ENCODE measurements at regions not wholly inside any gene's neighbourhood (a gene's known extent, or its start where the extent isn't known, plus 50 kb on each side); places are given as distances from the start of the nearest gene placed in this dataset.

DNA sequence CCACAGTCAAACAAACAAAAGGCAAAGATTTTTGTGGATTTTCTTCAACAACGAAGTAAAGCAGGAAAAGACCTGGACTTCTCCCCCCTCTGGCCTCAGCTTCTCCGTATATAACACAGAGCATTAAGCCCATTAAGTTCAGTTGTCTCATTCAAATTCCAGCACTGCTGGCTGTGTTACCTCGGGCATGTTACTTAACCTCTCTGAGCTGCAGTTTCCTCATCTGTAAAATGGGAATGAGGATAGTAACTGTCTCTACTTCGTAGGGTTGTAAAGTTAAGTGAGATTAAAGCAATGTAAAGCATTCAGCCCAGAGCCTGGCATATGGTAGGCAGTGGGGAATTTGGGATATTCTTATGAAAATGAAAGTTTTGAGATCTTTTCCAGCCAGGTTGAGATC, 92.7 kb upstream of the SMIM23 start:
- 67 to 77% (median 74%) methylated on average over 4 of the region's 4 CpGs for WGBS, 3 donors
- Histone ChIP-seq H3K4me3 (no peak overlapping the region), H3K27ac (no peak overlapping the region), H3K27me3 (no peaks in the 10 kb centered on the region), H3K9me3 (no peaks in the 10 kb centered on the region), H3K36me3 (no peaks in the 10 kb centered on the region), H3K4me1 (ENCODE audit: insufficient read depth) (no peaks in the 10 kb centered on the region)
- TF ChIP-seq POLR2A (IDR thresholded peaks at IDR 0.05) (no peak), EP300 (IDR thresholded peaks at IDR 0.05) (no peak)
- TF ChIP-seq, protein P1, sequence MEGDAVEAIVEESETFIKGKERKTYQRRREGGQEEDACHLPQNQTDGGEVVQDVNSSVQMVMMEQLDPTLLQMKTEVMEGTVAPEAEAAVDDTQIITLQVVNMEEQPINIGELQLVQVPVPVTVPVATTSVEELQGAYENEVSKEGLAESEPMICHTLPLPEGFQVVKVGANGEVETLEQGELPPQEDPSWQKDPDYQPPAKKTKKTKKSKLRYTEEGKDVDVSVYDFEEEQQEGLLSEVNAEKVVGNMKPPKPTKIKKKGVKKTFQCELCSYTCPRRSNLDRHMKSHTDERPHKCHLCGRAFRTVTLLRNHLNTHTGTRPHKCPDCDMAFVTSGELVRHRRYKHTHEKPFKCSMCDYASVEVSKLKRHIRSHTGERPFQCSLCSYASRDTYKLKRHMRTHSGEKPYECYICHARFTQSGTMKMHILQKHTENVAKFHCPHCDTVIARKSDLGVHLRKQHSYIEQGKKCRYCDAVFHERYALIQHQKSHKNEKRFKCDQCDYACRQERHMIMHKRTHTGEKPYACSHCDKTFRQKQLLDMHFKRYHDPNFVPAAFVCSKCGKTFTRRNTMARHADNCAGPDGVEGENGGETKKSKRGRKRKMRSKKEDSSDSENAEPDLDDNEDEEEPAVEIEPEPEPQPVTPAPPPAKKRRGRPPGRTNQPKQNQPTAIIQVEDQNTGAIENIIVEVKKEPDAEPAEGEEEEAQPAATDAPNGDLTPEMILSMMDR (IDR thresholded peaks at IDR 0.05): no peak
- DNase-seq: no peak
- intact Hi-C loops (cut with DNase I): no loop called here

GRCh38 chr5:171693412-171693811, 92.2 kb upstream of the SMIM23 start:
- intact Hi-C loops (cut with DNase I): no loop called here
- WGBS, 3 donors: 58 to 95% (median 80%) methylated on average over 3 of the region's 3 CpGs

DNA sequence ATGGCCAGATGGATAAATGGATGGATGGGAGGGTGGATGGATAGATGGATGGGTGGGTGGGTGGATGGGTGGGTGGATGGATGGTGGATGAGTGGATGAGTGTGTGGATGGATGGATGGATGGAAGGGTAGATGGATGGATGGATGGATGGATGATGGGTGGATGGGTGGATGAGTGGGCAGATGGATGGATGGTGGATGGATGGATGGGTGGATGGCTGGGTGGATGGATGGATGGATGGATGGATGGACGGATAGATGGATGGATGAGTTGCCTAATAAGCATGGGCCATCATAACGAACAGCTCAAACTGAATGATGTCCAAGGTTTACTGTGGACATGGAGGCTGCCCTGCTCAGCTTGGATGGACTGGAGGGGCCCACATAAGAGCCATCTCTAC, 89.8 kb upstream of the SMIM23 start:
- no peak for TF ChIP-seq EP300 (IDR thresholded peaks at IDR 0.05)
- TF ChIP-seq POLR2A (IDR thresholded peaks at IDR 0.05): no peak
- TF ChIP-seq, protein P1 (IDR thresholded peaks at IDR 0.05): no peak
- Histone ChIP-seq H3K4me1 (ENCODE audit: insufficient read depth) (no peaks in the 10 kb centered on the region), H3K36me3 (no peaks in the 10 kb centered on the region), H3K9me3 (no peaks in the 10 kb centered on the region), H3K27me3 (no peaks in the 10 kb centered on the region), H3K27ac (no peak overlapping the region), H3K4me3 (no peak overlapping the region)
- DNase-seq: peak in 1 of 5 donors; percentile 5
- intact Hi-C loops (cut with DNase I): no loop called here
- 81 to 86% (median 83%) methylated on average over 2 of the region's 2 CpGs for WGBS, 3 donors

More at GRCh38 chr5:171693412-171693811, 92.2 kb upstream of the SMIM23 start:
- Histone ChIP-seq H3K36me3 (no peaks in the 10 kb centered on the region), H3K4me3 (no peak overlapping the region), H3K27ac (no peak overlapping the region), H3K27me3 (no peaks in the 10 kb centered on the region), H3K4me1 (ENCODE audit: insufficient read depth) (no peaks in the 10 kb centered on the region), H3K9me3 (no peaks in the 10 kb centered on the region)
- no peak for DNase-seq
- TF ChIP-seq POLR2A (IDR thresholded peaks at IDR 0.05): no peak
- TF ChIP-seq EP300 (IDR thresholded peaks at IDR 0.05): no peak

DNA sequence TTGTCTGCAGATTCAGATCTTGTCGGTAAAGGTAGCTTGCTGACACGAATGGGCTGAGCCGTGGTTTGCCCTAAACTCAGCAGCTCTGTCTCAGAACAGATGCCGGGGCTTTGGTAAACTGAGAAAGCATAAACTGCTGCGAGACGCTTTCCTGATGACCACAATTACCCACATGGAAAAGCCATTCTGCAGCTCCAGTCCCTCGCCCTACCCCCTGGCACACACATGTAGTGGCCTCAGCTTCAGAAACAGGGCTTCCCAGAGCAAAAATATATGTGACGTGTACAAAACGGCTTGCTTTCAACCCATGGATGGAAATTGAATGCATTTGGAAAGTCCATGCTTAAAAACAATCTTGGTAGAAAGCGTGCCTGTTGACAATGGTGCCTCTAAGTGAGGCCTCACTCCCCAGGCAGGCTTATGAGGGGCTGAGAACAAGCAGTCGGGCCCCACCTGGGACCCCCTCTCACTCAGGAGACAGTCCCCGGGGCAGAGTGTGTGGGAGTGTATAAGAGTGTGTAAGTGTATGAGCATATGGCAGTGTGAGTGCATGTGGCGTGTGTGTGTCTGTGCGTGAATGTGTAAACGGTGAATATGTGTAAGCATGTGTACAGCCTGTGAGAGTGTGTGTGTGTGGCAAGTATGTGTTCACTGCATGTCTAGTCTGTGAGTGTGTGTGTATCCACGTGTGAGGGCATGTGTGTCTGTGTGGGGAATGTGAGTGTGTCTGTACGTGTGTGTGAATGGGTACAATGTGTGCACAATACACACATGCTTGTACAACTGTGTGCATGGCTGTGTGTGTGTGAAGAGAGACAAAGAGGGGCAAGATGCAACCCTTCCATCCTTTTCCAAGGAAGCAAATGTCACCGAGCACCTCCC, 88.2 kb upstream of the SMIM23 start:
- H3K4me1 ChIP-seq (ENCODE audit: insufficient read depth): no peaks in the 10 kb centered on the region
- WGBS, 3 donors: 70 to 78% (median 74%) methylated on average over 18 of the region's 18 CpGs
- no peak overlapping the region for H3K27ac ChIP-seq
- intact Hi-C loops (cut with DNase I): no loop called here
- H3K9me3 ChIP-seq: no peaks in the 10 kb centered on the region
- no peak overlapping the region for H3K4me3 ChIP-seq
- TF ChIP-seq POLR2A (IDR thresholded peaks at IDR 0.05): no peak
- no peak for TF ChIP-seq EP300 (IDR thresholded peaks at IDR 0.05)
- TF ChIP-seq, protein P1 (IDR thresholded peaks at IDR 0.05): no peak
- peak in 1 of 5 donors; percentile 2 for DNase-seq
- no peaks in the 10 kb centered on the region for H3K36me3 ChIP-seq
- H3K27me3 ChIP-seq: no peaks in the 10 kb centered on the region

DNA sequence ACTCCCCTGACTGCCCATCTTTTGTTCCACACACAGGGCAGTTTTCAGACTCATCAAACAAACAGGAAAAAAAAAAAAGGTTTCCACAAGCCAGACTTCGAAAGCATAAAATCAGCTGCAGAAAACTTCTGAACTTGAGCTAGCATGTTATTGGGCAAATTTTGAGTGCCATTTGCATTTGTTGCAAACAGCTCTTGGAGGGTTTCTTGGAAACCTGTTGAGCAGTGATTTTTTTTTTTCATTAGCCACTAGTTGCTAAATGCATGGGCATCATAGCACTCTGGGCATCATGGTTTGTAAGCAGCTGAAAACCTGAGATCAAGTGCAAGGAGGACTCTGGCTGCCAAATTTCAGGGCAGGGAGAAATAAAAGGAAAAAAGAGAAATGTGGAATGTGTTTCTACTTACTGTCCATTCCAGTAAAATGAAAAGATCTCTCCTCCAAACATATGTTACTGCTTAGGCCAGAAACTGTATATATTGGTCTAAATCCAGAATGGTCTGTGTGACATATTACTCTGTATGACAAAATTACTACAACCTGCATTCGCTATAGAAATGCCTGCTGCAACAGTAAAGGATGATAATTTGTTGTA, 85.2 kb upstream of the SMIM23 start:
- H3K4me1 ChIP-seq (ENCODE audit: insufficient read depth): no peaks in the 10 kb centered on the region
- no peak overlapping the region for H3K27ac ChIP-seq
- 57 to 80% (median 66%) methylated on average over 2 of the region's 2 CpGs for WGBS, 3 donors
- no peaks in the 10 kb centered on the region for H3K27me3 ChIP-seq
- no peak for DNase-seq
- no peaks in the 10 kb centered on the region for H3K9me3 ChIP-seq
- intact Hi-C loops (cut with DNase I): no loop called here
- TF ChIP-seq POLR2A (IDR thresholded peaks at IDR 0.05): no peak
- TF ChIP-seq, protein P1 (IDR thresholded peaks at IDR 0.05): no peak
- TF ChIP-seq EP300 (IDR thresholded peaks at IDR 0.05): no peak
- H3K4me3 ChIP-seq: no peak overlapping the region
- no peaks in the 10 kb centered on the region for H3K36me3 ChIP-seq

Measured in ovary (tissue), 7 donors.